Adrenal gland (tissue), 5 donors: ENCODE measurements at regions not wholly inside any gene's neighbourhood (a gene's known extent, or its start where the extent isn't known, plus 50 kb on each side); places are given as distances from the start of the nearest gene placed in this dataset.

Experiments
- POLR2A ChIP-seq, 2 donors: fragments of 450-650 bp; IDR thresholded peaks; one replicate each; pipeline ENCODE4 v1.6.1; 2017; ENCODE audit warnings: antibody characterized with exemption in 2 of 2, mild to moderate bottlenecking in 2 of 2, moderate library complexity in 1 of 2
- TF ChIP-seq, protein P1 (sequence below), 6 experiments: fragments of 450-650 bp in 4 of 6; fragments of 200-600 bp in 2 of 6; sonication (generic) in 1 of 6; IDR thresholded peaks; 1 replicate in 5 of 6; 2 replicates in 1 of 6; pipeline versions ENCODE4 v1.5.1 to v1.8.0; 2016 to 2021; ENCODE audit warnings: antibody characterized with exemption in 6 of 6, mild to moderate bottlenecking in 2 of 6, moderate library complexity in 1 of 6
- donor health status: DM: no; HTN: no; CAD: no.

DNA sequence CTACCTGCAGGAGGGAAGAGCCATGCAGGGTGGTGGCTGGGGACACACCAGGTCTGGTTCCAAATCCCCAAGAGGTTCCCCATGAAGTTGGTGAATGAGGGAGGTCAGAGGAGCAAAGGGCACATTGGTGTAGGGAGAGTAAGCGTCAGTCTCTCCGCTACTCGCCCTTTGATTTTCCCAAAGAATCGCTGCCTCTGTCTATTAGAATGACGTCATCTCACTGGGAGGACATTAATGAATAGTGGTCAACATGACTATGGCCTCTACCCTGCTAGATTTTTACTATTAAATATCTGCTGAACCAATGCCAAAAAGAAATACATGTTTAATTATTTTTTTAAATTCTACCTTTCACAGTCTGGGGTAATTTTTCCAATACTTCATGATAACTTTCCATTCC lies 109.6 kb upstream of the SNTG2 start:
- TF ChIP-seq, protein P1, sequence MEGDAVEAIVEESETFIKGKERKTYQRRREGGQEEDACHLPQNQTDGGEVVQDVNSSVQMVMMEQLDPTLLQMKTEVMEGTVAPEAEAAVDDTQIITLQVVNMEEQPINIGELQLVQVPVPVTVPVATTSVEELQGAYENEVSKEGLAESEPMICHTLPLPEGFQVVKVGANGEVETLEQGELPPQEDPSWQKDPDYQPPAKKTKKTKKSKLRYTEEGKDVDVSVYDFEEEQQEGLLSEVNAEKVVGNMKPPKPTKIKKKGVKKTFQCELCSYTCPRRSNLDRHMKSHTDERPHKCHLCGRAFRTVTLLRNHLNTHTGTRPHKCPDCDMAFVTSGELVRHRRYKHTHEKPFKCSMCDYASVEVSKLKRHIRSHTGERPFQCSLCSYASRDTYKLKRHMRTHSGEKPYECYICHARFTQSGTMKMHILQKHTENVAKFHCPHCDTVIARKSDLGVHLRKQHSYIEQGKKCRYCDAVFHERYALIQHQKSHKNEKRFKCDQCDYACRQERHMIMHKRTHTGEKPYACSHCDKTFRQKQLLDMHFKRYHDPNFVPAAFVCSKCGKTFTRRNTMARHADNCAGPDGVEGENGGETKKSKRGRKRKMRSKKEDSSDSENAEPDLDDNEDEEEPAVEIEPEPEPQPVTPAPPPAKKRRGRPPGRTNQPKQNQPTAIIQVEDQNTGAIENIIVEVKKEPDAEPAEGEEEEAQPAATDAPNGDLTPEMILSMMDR (IDR thresholded peaks at IDR 0.05), result no peak
- no peak for TF ChIP-seq POLR2A (IDR thresholded peaks at IDR 0.05)
